Gastrocnemius medialis (tissue), 4 donors: ENCODE measurements at regions not wholly inside any gene's neighbourhood (a gene's known extent, or its start where the extent isn't known, plus 50 kb on each side); places are given as distances from the start of the nearest gene placed in this dataset.

Source experiments
- ATAC-seq, 2 donors: fragments of 150-250 bp; one replicate each; pipeline ENCODE4 v1.9.1; 2016
- DNase-seq, 2 donors: peaks; one replicate each; pipeline ENCODE4 v3.0.0-alpha.2; 2019
- H3K27ac ChIP-seq, 4 donors: fragments of 200-600 bp; sonication (generic); 1 replicate in 1 of 4; 2 replicates in 3 of 4; pipeline ENCODE4 v1.5.1; 2016 to 2018; ENCODE audit warnings: mild to moderate bottlenecking in 2 of 4, moderate library complexity in 1 of 4
- H3K27me3 ChIP-seq, 3 donors: fragments of 200-600 bp; sonication (generic) in 2 of 3; 1 replicate in 1 of 3; 2 replicates in 2 of 3; pipeline versions ENCODE4 v1.5.1 to v1.6.0; 2016 to 2019; ENCODE audit warnings: mild to moderate bottlenecking in 1 of 3, moderate library complexity in 1 of 3
- H3K36me3 ChIP-seq, 2 donors: fragments of 200-600 bp; sonication (generic) in 1 of 2; one replicate each; pipeline ENCODE4 v1.5.1; 2017 to 2018
- H3K4me1 ChIP-seq, 2 donors: fragments of 200-600 bp; sonication (generic) in 1 of 2; one replicate each; pipeline ENCODE4 v1.5.1; 2016 to 2017; ENCODE audit warnings: mild to moderate bottlenecking in 2 of 2
- H3K4me3 ChIP-seq, 4 donors: fragments of 200-600 bp; sonication (generic) in 3 of 4; 1 replicate in 1 of 4; 2 replicates in 3 of 4; pipeline ENCODE4 v1.5.1; 2016 to 2019; ENCODE audit warnings: mild to moderate bottlenecking in 2 of 4
- H3K9me3 ChIP-seq, 3 donors: fragments of 200-600 bp; sonication (generic) in 2 of 3; 1 replicate in 1 of 3; 2 replicates in 2 of 3; pipeline ENCODE4 v1.5.1; 2016 to 2019
- POLR2A ChIP-seq, 2 donors: fragments of 450-650 bp; IDR thresholded peaks; one replicate each; pipeline ENCODE4 v1.6.1; 2017; ENCODE audit warnings: antibody characterized with exemption in 2 of 2, mild to moderate bottlenecking in 2 of 2, moderate library complexity in 2 of 2
- in situ Hi-C, 4 donors: fragments of 200-750 bp; cut with MboI; loops; one replicate each; pipeline versions ENCODE4 v1.15.0 to v1.8.0; 2017; ENCODE audit warnings: low sequenced_read_pairs in 4 of 4
- intact Hi-C: fragments of 100-400 bp; cut with DNase I; formaldehyde crosslinking; loops from one replicate; pipeline ENCODE4 v1.15.1; 2023; ENCODE audit warnings: low total_unique reads
- TF ChIP-seq, protein P1 (sequence below), 5 experiments: fragments of 450-650 bp in 3 of 5; fragments of 200-600 bp in 2 of 5; sonication (generic) in 2 of 5; IDR thresholded peaks in 4 of 5; conservative IDR thresholded peaks in 1 of 5; 1 replicate in 4 of 5; 2 replicates in 1 of 5; pipeline ENCODE4 v1.5.1; 2016 to 2019; ENCODE audit warnings: antibody characterized with exemption in 5 of 5, mild to moderate bottlenecking in 3 of 5, moderate library complexity in 3 of 5

DNA sequence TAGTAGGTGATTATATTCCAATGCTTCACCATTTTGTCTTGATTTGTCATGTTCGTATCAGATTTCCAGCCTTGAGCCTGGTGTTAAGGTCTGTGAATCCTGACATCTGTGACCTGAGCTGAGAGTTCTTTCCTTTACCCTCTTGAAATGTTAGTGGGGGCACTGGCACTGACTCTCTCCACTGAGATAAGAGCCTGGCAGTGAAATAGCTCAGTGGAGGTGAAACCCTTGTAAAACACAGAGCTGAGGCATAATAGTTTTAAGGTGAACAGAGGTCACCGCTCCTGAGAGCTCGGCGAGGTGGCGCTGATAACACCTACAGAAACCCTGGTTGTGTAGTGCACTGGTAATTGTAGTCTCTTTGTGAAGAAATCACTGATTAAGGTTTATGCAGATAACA, 748.2 kb downstream of the DIAPH3 start:
- ATAC-seq: no peak

DNA sequence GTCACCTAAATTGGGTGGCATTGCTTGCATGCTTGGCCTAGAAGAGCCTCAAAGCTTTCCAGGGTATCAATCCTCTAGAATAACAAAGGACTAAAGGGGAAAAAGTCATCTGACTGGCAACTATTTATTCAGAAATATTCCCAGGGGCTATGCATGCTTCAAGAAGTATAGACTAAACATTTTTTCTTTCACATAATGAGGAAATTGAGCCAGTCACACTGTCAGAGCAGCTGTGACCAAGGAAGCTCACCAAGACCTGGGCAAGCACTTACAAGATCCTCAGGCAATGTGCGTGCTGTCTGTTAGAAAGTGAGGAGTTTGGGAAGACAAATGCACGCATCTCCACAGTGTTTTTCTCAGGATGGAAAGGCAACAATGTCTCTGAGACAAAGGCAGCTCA, 747.2 kb downstream of the DIAPH3 start:
- Histone ChIP-seq H3K4me3 (no peak overlapping the region), H3K27me3 (no peaks in the 10 kb centered on the region), H3K27ac (no peak overlapping the region), H3K9me3 (no peaks in the 10 kb centered on the region), H3K4me1 (no peaks in the 10 kb centered on the region), H3K36me3 (no peaks in the 10 kb centered on the region)
- in situ Hi-C loops: no loop called here
- DNase-seq: no peak
- intact Hi-C loops: no loop called here
- no peak for ATAC-seq
- TF ChIP-seq POLR2A (IDR thresholded peaks at IDR 0.05): no peak

More for the DNA sequence above, 748.2 kb downstream of the DIAPH3 start:
- Histone ChIP-seq H3K27me3 (no peaks in the 10 kb centered on the region), H3K9me3 (no peaks in the 10 kb centered on the region), H3K4me3 (no peak overlapping the region), H3K4me1 (no peaks in the 10 kb centered on the region), H3K27ac (no peak overlapping the region), H3K36me3 (no peaks in the 10 kb centered on the region)
- intact Hi-C loops (no loop called here), in situ Hi-C loops (no loop called here)
- DNase-seq: no peak
- TF ChIP-seq, protein P1, sequence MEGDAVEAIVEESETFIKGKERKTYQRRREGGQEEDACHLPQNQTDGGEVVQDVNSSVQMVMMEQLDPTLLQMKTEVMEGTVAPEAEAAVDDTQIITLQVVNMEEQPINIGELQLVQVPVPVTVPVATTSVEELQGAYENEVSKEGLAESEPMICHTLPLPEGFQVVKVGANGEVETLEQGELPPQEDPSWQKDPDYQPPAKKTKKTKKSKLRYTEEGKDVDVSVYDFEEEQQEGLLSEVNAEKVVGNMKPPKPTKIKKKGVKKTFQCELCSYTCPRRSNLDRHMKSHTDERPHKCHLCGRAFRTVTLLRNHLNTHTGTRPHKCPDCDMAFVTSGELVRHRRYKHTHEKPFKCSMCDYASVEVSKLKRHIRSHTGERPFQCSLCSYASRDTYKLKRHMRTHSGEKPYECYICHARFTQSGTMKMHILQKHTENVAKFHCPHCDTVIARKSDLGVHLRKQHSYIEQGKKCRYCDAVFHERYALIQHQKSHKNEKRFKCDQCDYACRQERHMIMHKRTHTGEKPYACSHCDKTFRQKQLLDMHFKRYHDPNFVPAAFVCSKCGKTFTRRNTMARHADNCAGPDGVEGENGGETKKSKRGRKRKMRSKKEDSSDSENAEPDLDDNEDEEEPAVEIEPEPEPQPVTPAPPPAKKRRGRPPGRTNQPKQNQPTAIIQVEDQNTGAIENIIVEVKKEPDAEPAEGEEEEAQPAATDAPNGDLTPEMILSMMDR (IDR thresholded peaks at IDR 0.05 in 4 of 5, conservative IDR thresholded peaks at IDR 0.05 in 1 of 5): no peak
- no peak for TF ChIP-seq POLR2A (IDR thresholded peaks at IDR 0.05)

- ATAC-seq: no peak
- Histone ChIP-seq H3K4me1 (no peaks in the 10 kb centered on the region), H3K27me3 (no peaks in the 10 kb centered on the region), H3K27ac (no peak overlapping the region), H3K4me3 (no peak overlapping the region), H3K36me3 (no peaks in the 10 kb centered on the region), H3K9me3 (no peaks in the 10 kb centered on the region)
- no peak for DNase-seq
- intact Hi-C loops (no loop called here), in situ Hi-C loops (no loop called here)
- TF ChIP-seq, protein P1 (IDR thresholded peaks at IDR 0.05 in 4 of 5, conservative IDR thresholded peaks at IDR 0.05 in 1 of 5): no peak
- TF ChIP-seq POLR2A (IDR thresholded peaks at IDR 0.05): no peak
These were observed 741.1 kb downstream of the DIAPH3 start for GRCh38 chr13:59422646-59423045.

DNA sequence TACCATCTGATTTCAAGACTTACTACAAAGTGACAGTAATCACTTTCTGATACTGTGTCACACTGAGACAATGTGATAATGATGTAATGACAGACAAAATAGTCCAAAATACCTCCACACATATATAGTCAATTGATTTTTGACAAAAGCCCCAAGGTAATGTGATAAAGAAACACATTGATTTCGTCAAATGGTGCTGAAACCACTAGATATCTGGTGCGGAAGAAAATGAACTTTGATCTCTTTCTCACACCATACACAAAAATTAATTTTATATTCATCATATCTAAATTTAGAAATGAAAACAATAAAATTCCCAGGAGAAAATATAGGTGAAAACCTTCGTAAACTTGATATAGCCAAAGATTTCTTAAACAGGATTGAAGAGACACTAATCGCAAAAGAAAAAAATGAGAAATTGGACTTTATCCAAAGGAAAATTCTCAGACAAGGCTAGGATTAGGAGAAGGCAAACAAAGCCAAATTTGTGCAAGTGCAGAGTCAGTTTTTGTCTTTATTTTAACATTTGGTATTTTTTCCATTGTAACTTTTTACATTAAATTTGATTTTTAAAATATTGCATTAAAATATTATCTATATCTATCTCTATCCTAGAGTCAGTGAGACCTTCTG, 739.9 kb downstream of the DIAPH3 start:
- TF ChIP-seq POLR2A (IDR thresholded peaks at IDR 0.05): no peak
- TF ChIP-seq, protein P1 (IDR thresholded peaks at IDR 0.05 in 4 of 5, conservative IDR thresholded peaks at IDR 0.05 in 1 of 5): no peak
- no peak for ATAC-seq
- DNase-seq: no peak
- no peaks in the 10 kb centered on the region for H3K4me1 ChIP-seq
- no peaks in the 10 kb centered on the region for H3K27me3 ChIP-seq
- H3K4me3 ChIP-seq: no peak overlapping the region
- in situ Hi-C loops: no loop called here
- intact Hi-C loops: no loop called here
- no peak overlapping the region for H3K27ac ChIP-seq
- no peaks in the 10 kb centered on the region for H3K36me3 ChIP-seq
- no peaks in the 10 kb centered on the region for H3K9me3 ChIP-seq

DNA sequence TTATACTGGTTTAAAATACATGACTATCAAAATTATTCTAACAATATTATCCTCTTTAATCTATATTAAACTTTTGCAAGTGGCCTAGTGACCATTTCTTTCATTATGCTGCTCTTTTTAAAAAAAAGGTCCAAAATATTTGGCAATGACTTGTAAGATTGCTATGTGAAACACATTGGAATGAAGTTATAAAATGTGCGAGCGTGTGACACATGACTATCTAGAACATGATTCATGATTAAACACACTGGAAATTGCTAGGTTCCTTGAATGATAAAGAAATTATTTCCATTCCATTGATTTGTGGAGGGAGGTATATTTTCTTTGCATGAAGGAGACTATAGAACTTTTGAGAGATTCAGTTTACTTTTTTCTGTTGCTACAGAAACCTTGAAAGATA, 739.1 kb downstream of the DIAPH3 start:
- intact Hi-C loops: no loop called here
- in situ Hi-C loops: no loop called here
- TF ChIP-seq, protein P1 (IDR thresholded peaks at IDR 0.05 in 4 of 5, conservative IDR thresholded peaks at IDR 0.05 in 1 of 5): no peak
- no peak for TF ChIP-seq POLR2A (IDR thresholded peaks at IDR 0.05)
- Histone ChIP-seq H3K36me3 (no peaks in the 10 kb centered on the region), H3K9me3 (no peaks in the 10 kb centered on the region), H3K27ac (no peak overlapping the region), H3K27me3 (no peaks in the 10 kb centered on the region), H3K4me1 (no peaks in the 10 kb centered on the region), H3K4me3 (no peak overlapping the region)
- DNase-seq (no peak), ATAC-seq (no peak)
